ENCODE measurements at regions not wholly inside any gene's neighbourhood (a gene's known extent, or its start where the extent isn't known, plus 50 kb on each side); places are given as distances from the start of the nearest gene placed in this dataset.

DNA sequence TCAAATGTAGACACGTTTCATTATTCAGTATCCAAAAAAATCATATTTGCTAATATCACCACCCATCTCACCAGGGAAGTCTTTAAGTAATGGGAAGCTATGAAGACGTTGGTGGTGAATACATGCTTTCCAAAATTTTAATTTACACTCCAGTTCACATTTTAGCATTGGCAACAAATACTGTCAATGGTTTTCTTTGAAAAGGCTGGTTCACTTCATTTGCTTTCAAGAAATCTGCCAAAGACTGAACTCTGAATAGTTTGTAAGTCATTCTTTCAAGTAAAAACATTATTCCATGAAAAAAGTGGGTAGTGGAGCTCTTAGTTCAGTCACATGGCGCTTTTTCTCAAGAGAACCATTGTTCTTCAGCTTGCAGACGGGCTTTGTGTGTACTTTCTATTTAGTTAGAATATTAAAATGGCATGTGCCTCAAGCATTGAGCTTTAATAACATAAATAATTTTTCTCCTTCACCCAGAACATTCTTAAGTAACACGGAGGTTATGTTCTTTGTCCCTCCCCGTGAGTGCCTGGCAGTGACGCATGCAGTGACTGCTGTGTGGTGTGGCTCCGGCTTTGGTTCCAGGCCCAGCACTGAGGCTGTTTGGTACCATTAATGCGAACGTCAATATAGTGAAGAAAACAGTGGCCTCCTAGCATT lies 300.0 kb upstream of the HDAC4 start:
- peak; percentile 19 for DNase-seq

DNA sequence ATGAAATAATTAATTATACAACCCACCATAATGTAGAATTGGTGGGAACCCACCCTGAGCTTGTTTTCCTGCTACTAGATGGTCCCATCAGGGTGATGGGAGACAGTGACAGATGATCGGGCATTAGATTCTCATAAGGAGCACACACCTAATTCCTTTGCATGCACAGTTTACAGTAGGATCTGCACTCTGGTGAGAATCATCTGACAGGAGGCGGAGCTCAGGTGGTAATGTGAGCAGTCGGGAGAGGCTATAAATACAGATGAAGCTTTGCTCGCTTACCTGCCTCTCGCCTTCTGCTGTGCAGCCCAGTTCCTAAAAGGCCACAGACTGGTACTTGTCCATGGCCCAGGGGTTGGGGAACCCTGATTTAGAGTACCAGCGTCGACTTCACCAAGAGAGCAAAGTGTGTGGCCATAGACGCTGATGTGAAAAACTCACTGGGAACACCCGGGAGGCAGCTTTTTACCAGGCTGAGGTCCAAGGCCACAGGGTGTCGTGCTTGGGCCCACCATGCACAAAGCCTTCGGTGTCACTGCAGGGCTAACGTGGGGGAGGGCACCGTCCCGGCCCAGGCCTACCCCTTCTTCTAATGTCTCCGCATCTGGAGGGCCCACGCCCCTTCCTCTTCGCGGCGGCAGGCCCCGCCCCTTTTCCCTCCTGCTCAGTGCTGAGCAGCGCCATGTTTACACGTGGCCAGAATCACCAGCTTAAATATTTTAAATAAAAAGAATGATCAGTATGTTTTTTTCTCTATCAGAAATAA lies 296.8 kb upstream of the HDAC4 start:
- peak; percentile 6 for DNase-seq

DNA sequence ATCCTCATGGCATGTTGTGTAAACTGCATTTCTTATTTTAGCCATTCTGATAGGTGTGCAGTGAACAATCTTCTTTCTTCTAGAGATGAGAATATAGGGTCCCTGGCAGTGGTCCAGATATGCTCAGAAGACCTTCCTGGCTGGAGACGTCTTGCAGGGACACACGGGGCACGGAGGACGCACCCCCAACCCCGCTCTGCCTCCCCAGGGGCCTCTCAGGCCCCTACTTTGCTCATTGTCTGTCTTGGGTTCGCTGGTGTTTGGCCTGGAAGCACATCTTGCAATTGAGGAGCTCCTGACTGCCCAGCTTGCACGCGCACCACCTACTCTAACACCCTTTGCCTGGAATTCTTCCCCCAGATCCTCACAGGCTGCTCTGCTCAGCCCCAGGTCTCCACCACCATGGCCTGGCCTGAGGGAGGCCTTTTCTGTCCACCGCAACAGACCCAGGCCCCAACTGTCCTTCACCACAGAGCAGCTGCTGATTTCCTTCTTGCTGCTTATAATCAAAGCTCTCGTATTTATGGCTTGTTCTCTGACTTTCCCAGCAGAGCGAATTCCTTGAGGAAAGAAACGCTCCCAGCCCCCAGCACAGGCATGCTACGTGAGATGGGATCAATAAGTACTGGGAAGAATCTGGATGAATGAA lies 295.9 kb upstream of the HDAC4 start:
- peak; percentile 12 for DNase-seq

DNA sequence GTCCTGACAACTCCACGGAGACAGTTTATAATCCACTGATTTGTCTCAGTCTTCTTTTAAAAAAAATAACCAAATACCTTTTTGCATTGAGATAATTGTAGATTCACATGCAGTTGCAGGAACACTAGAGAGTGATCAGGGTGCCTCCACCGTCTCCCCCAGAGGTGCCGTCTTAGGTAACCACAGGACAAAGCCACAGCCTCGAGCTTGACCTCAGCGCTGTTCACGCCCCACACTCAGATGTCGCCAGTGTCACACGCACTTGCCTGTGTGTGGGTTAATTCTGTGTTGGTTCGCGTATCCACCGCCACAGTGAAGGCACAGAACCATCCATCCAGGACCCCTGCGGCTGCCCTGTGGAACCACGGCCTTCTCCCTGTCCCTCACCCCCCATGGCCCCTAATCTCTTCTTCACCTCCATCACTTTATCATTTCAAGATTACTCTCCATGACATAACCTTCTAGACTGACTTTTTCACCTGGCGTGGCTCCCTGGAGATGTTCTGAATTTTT lies 295.0 kb upstream of the HDAC4 start:
- DNase-seq, result peak; percentile 7

DNA sequence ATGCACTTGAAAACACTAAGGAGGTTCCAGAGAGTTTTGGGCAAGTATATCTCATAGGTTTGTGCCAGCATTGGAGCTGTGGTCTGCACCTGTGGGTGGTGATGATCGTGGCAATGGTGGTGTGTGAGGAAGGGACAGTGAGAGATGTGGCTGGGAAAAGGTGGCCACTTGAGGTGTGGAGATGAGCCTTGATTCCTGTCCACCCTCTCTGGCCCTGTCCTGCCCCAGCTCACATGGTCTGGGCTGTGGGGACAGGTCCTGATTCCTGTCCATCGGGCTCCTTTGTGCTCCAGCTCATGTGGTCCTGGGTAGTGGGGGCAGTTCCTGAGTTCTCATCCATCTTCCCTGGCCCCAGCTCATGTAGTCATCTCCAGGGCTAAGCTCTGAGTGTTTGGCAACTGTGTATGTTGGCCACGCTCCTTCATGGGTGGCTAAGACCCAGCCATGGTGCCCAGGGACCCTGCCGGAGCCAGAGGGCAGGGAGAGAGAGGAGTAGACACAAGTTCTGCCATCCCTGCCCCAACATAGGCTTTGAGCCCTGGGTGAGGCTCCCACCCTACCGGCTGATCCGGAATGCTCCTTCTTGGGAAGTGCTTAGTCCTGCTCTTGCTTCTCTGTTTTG lies 294.4 kb upstream of the HDAC4 start:
- peak; percentile 6 for DNase-seq

DNA sequence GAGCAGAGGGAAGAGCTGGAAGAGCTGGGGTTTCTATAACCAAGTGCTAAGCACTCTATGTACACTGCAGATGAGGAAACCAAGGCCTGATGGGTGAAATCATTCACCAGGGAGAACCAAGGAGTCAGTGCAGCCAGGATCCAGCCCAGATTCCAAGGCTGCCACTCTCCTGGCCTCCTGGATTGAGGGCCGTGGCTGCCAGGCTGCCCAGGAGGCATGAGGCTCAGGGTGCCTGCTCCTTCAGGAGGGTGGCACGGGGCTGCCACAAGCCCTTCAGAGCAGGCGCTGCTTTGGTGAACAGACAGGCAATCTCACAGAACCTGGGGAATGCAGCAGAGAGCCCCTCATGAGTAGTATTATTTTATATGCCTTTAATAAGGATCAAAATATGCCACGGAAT lies 293.7 kb upstream of the HDAC4 start:
- DNase-seq, result peak; percentile 11

DNA sequence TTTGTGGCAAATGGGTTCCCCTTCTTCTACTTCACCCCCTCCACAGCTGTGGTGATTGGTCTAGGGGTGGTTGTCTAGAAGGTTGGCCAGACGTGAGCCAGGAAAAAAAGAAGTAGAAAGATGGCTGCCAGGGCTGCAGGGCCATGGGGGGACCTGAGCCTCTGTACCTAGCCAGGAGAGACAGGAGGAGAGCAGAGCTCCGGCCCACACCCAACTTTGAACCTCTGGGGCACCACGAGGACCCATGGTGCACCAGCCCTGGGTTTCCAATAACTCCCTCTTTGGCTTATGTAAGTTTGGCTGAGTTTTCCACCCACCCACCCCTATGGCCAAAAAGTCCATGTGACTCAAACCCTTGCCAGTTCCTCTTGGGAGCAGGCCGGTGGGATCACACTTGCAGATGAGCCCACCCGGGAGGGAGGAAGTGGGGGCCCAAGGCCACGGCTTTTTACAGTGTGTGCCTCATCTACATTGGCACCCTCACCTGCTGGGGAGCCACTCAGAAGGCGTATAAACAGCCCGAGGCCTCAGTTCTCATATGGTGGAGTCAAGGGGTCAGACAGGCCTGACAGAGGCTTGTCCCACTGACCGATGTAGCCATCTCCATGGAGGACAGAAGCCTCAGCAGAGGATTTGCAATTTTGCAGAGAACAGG lies 293.1 kb upstream of the HDAC4 start:
- DNase-seq, result peak; percentile 6

DNA sequence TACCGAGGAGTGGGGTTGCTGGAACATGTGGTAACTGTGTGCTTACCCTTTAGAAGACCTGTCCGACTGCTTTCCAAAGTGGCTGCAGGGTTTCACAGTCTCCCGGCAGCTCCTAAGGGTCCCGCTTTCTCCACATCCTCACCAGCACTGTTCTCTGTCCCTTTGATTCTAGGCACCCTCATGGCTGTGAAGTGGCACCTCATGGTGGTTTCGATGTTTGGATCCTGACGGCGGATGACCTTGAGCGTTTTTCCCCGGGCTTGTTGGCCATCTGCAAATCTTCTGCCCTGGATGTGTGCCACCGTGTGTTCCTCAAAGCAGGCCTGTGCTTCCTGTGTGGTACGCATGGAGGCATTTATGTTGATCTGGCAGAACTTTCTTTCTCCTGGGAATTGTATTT lies 292.5 kb upstream of the HDAC4 start:
- DNase-seq, result no peak

DNA sequence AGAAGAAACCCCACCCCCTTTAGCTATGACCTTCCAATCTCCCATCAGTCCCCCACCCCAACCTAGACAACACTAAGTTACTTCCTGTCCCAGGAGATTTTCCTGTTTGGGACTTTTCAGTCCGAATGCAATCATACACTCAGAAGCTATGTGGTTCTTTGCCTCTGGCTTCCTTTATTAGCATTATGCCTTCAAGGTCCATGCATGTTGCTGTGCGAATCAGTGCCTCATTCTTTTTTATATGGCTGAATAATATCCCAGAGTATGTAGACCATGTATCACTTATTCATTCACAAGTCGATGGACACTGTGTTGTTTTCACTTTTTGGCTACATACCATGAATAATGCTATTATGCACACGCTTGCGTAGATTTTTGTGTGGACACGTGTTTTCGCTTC lies 292.1 kb upstream of the HDAC4 start:
- no peak for DNase-seq

DNA sequence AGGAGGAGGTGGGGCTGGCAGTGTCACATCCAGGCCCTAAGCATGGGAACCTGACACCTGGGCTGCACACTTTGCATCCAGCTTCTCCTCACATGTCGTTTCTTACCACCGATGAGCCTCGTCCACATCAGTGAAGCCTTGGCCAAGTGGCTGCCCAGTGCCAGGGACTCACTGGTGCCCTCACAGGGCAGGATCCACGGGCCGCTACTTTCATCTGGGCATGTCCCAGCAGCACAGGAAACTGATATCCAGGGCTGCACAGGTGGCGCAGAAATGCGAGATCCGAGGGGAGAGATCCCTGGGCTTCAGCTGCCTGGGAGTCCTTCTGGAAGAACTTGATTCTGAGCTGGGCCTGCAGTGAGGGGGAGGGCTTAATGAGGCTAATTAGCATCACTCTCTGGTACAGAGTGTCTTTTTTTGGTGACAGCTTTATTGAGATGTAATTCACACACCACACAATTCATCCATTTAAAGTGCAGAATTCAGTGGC lies 291.6 kb upstream of the HDAC4 start:
- DNase-seq, result peak; percentile 15

DNA sequence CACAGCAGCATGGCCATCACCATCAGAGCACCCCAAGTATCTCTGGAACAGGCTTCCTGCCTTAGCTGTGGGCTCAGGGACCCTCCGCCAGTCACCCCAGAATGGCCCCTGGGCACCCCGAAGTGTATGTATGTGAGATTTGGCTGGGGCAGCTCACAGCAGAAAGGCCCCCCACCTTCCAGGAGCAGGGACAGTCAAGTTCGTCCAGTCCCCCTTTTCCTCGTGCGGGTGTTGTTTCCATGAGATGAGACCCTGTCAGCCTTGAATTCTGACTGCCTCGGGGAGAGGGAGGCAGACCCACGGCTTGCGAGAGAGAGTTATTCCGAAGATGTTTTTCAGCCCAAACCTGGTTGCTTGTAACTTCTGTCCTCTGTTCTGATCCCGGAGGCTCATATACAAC lies 290.9 kb upstream of the HDAC4 start:
- DNase-seq, result no peak

DNA sequence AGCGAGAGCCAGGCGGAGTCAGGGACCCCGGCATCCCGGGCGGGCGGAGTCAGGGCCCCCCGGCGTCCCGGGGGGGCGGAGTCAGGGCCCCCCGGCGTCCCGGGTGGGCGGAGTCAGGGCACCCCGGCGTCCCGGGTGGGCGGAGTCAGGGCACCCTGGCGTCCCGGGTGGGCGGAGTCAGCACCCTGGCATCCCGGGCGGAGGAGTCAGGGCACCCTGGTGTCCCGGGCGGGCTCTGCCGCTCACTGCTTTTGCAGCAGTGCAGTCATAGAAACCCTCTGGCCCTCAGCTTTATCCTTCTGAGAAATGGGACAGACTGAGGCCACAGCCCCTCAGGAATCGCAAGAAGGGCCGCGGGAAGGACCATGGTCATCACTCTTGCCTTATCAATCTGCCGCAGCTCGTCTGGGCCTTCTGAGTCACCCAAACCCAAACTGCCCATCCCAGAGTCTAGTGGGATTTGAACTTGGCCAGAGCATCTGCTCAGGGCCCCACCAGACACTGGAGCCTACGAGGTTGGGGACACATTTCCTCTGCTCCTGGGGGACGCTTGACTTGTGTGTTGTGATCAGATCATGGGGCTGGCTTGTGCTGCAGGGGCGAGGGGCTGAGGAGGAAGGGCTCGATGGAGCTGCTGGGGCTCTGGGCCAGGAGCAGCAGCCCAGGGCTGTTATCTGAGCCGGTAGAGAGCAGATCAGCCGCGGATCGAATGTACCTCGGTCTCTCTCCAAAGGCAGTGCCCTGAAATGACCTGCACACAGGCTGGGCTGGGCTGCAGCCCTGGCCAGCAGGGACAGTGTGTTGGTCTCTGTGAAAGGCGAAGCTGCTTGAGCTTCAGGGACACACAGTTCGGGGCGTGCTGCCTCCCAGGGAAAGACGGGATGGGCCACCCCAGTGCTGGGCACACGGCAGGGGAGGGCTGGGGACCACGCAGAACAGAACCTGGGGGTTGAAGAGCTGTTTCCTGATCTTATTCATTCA lies 290.1 kb upstream of the HDAC4 start:
- peak; percentile 50 for DNase-seq

DNA sequence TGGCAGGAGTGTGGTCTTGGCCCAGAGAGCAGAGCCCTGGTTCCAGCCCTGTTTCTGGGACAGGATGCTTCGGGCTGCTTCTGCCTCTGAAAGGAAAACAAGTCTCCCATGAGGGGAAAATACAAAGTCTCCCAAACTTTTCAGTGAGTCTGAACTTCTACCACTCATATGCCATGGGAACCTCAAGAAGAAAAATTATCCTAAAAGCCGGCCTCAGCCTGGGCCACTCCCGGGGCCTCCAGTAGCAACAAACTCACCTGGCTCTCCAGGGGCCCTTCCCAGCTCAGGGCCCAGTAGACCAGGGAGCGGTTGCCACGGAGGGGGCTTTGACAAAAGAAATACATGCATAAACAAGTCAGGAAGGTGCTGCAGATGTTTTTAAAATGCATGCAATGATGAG lies 289.2 kb upstream of the HDAC4 start:
- peak; percentile 11 for DNase-seq

DNA sequence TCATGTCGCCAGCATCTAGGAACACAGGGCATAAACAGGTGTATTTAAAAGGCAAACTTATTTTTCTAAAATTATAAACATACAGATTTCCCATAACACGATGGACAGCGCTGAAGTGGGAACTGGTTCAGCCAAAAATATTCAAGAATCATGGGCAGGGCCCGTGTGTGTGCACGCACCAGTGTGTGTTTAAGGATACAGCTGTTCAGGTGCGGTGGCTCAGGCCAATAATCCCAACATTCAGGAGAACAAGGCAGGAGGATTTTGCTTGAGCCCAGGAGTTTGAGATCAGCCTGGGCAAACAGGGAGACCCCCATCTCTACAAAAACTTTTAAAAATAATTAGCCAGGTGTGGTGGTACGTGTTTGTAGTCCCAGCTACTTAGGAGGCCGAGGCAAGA lies 288.6 kb upstream of the HDAC4 start:
- peak; percentile 3 for DNase-seq

DNA sequence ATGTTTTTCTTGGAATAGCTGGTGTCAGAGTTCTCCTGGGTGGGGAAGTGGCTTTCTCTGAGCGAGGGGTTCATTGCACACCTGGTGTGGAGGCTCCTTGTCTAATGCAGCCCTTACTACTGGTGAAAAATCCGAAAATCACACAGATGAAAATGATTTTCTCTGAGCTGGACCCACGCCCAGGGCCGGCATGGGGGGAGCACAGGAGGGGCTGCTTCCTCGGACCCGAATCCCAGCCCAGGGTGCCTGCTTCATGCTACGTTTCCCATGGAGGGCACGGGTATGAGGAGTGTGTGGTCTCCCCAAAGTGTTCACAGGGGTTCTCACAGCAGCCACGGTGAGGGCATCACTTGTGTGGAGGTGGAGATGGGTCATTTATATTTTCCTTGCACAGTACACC lies 288.0 kb upstream of the HDAC4 start:
- no peak for DNase-seq

DNA sequence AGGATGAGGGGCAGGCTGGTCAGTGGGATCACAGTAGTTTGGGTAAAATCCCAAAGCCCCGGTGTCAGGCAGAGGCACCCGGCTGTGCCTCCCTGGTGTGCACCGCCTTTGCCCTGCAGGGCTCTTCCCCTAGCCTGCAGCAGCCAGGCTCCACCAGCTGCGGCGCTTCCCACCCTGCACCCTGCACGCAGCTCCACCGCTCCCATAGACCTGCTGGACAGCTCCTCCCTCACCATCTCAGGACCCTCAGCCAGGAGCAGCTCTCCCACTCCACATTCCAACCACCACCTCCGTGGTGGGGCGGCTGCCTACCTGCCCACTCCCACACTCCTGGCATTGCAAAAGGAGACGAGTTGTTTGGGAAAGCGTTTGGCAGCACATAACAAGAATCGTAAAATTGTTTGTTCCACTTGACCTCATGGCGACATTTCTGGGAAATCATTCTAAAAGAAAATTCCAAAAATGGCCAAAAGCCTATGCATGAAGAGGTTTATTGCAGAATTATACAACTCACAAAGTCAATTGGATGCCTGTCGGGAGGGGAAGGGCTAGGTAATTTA lies 287.4 kb upstream of the HDAC4 start:
- DNase-seq, result peak; percentile 49

DNA sequence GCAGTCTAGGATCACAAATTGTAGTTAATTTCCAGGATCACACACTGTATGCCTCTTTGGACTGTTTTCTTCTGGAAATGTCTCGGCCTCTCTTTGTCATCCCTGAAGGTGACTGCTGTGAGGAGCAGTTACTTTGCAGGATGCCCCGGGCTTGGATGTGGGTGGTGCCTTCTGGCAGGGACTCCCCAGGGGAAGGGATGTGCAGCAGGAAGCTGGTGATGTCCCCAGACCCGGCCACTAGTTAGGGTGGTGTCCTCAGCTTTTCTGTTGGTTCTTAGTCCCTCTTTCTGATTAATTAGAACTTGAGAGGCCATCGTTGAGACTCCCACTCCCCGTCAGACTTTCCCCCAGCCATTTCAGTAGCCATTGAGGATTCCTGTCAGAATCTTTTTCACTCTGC lies 286.6 kb upstream of the HDAC4 start:
- no peak for DNase-seq

DNA sequence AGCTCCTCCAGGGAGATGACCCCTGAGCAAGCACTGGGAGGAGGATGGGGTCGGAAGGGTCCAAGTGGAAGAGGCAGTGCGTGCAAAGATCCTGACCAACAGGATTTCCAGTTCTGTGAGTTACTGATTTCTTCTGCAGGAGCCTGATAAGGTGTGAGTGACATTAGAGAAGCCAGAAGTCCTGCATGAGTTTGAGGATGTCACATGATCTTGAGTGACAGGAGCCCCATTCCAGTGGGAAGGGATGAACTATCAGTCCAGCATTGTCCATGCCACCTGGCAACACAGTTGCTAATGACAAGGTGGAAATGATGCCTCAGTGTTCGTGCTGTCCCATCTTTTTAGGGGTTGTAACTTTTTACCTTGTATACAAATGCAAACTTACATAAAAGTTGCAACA lies 285.1 kb upstream of the HDAC4 start:
- peak; percentile 8 for DNase-seq

DNA sequence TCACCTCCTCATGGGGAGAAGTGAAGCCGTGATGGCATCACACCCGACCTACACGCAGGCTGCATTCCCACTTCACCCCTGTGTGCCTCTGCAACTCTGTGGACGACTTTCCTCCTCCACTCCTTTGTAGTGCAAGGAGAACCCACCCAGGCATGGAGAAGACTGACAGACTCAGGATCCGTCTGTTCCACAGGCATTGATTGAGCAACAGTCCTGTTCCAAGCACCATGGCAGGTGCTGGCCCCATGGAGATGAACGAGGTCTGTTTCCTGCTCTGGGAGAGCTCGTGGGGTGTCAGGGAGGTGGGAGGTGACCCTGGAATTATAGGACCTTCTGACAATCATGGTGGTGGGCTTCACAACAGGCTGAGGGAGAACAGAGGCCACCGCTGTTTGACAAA lies 284.7 kb upstream of the HDAC4 start:
- no peak for DNase-seq

DNA sequence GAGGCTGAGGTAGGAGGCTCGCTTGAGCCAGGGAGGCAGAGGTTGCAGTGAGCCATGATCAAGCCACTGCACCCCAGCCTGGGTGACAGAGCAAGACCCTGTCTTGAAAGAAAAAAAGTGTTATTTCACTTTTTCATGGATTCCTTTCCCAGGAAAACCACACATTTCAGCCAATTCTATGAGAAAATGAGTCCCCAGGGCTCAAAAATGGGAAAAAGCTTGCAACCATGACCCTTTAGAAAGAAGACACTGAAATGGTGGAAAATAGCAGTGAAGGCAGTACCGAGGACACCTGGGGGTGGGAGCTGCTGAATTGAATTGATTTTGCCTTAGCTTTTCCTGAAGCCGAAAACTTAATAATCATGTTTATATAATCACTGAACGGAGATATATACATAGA lies 284.2 kb upstream of the HDAC4 start:
- DNase-seq, result peak; percentile 23

DNA sequence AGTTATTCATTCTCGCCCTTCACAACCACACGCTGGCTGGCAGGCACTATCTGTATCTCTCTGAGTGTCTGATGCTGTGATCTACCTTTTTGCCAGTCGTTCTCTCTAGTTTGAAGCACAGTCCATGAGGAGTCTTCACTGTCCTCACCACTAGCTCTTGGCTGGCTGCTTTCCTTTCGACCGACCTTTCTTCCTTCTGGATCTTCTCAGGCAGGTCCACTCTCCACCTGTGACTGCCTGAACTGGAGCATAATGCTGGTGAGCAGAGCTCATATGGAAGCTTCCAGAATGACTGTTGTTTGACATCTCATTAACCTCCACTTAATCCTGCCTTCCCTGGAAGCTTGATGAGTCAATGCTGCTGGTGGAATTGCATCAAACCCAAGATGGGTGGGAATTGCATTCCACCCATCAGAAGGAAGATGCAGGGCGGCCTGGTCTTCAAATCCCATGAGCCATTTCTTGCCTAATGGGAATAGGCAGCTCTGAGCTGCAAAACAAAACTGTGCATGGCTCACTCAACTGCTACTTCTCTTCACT lies 283.5 kb upstream of the HDAC4 start:
- DNase-seq, result no peak
